ENCODE measurements at regions not wholly inside any gene's neighbourhood (a gene's known extent, or its start where the extent isn't known, plus 50 kb on each side); places are given as distances from the start of the nearest gene placed in this dataset.

DNA sequence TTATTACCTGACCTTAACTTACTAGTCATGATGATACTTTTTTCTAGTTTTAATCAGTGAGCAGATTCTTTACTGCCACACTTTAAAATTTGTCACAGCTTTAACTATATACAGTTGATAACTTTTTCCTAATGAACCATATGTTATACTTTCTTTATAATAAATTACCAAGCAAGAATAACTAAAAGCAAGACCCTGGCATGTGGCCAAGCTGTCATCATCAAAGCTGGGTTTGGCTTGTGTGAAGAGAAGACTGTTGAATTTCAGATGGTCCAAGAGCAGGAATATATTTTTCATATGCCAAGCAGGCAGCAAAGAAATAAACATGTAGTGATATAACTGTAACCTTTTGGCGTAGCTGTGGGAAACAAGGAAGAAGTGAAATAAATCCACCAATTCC lies 93.5 kb downstream of the PUS7L start:
- DNase-seq = no peak

DNA sequence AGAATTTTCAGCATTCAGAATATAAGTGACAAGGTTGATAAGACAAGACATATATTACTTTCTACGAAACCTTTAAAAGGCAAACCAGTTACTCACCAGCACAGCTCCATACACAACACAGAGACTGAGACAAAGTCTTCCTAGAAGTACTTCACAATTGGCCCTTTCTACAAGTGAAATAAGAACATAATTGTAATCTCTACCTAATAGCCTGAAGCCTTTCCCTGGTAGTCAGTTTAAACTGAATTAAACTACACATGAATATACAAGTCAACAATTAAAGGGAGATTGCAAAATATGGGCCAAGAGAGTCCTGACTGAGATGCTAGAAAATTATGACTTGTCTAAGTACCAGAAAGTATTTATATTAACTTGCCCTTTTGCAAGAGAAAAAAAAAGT lies 95.9 kb downstream of the PUS7L start:
- no peak for DNase-seq

DNA sequence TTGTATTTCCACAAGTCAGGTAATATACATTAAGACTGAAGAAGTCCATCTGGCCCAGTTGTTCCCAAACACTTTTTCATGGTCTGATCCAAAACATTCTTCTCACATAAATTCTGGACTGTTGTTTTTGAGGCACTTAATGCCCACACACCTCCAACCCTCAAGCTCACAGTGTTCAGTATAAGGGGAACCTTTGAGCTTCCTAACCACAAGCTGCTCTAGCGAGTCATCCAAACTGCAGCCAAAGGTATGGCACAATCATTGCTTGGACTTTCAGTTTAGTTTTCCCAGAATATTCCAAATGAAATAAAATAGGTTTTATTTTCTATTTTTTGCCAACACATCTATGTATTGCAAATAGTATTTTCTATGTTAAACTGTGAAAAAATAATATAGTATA lies 103.0 kb downstream of the PUS7L start:
- peak; percentile 27 for DNase-seq

DNA sequence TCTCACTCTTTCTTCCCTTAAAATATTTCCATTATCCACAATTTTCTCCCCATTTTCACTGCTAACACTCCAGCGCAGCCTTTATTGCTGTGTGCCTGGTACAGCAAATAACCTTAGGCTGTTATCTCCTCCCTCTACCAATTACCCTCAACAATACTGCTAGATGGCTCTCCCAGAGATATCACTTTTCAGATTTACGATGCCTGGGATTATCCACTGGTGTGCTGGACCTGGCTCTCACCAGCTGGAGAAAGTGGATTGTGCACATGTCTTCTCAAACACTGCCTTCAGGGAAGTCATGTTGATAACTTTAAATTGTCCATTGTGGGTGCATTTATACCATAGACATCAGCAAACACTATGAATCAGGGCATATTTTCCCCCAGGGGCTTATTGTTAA lies 101.9 kb upstream of the ADAMTS20 start:
- no peak for DNase-seq

DNA sequence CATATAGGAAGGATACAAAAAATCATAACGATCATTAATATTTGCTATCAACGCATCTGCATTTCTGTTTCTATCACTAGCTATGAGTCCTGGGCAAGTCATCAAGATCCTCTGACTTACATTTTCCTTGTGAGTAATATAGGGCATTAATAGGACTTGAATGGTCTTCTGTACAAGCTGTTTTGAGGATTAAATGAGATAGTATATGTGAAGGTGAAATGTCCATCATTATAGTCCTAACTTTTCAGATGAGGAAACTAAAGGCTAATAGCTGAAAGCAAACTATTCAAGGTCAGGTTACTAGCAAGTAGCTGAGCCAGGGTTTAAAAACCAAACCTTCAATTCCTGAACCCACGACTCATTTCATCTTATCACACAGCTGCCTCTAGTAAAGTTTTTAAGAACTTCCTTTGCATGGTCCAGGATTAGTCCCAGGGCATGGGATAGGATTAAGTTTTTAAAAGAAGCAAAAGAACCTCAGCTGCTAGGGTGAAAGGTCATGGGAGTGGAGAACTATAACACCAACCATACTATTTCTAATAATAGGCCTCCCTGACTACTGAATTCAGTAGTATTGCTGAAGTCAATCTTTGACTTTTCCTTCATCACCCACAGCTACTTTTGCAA lies 101.4 kb upstream of the ADAMTS20 start:
- no peak for DNase-seq

DNA sequence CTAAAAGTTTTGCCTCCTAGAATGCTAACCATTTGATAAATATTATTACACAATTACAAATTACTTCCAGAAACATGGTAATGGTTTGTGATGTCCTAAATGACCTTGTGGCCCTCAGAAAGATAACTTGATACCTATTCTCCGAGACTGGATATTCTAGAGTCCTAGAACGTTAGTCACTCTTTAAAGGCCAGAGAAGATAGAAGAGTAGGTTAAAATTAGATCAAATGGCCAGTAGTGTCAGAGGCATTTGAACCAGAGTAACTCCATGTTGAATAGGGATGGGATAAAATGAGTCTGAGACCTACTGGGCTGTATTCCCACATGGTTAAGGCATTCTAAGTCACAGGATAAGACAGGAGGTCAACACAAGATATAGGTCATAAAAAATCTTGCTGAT lies 96.6 kb upstream of the ADAMTS20 start:
- no peak for DNase-seq

DNA sequence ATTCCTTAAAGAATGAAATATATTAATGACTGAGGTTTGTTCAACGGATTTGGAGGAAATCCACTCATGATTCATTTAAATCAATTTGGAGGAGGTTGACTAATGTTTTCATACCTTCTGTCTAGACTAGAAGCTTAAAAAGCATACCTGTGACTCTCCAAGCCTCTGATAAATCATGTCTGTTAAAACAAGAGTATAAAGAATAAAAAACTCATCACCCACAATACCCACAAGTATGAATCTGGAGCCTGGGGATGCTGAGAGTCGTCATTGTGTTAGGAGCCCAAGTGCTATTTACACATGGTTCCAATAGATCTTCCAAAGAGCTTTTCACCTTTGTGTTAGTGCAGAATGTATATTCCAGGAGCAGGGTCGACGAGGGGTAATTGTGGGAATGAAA lies 86.8 kb upstream of the ADAMTS20 start:
- DNase-seq = no peak

DNA sequence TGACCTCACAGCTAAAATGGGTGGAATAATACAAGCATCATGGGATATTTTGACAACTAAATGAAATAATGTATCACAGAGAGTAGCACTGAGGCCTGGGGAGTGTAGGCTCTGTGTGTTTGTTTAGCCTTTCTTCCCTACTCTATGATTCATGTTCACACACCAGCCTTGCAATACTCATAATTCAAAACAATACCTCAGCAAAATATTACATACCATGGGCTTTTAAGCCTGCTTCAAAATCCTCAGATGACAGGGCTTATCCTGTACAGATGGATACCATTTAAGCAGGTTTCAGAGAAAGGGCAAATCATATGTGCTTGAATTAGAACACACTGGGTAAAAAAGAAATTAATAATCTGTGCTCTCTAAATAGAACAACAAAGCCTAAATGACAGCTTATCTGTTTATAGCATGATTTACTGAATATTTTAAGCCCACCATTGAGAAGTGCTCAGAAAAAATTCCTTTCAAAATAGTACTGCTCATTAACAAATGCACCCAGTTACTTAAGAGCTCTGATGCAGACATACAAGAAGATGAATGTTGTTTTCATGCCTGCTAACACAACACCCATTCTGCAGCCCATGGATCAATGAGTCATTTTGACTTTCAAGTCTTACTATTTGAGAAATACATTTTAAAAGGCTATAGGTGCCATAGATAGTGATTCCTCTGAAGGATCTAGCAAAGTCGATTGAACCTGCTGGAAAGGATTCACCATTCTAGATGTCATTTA lies 84.9 kb upstream of the ADAMTS20 start:
- DNase-seq = no peak

DNA sequence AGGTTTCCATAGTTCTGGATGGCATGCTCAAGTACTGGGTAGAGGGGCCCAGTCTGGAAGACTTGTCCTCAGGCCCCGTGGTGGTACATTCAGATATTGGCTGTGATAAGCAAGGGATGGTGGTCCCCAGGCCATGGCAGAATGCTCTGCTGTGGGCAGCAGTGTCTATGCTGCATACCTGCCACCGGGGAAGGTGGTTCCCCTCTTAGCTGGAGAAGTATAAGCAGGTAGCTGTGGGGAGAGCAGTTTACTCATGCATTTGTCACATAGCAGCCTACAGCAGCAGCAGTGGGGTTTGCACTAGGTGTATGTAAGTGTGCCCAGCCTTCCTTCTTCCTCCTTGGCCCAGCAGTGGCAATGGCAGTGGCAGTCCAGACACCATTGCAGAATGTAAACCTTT lies 69.3 kb upstream of the ADAMTS20 start:
- DNase-seq = no peak

DNA sequence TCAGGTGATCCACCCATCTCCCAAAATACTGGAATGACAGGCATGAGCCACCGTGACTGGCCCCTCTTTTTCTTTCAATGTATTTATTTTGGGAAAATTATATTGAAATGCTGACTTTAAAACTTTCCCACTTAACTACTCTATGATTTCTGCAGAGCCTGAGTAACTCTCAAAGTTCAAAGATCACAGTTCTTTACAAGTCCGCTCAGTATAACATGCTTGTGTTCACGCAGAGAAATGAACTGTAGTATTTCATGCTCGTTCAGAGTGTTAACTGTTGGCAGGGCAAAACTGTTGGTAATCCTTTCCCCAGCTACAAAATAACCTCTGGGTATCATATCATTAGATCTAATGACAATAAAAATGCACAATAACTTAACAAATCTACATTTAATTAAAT lies 50.7 kb upstream of the ADAMTS20 start:
- DNase-seq = no peak
